Fibroblast of lung (primary cell): ENCODE measurements at regions not wholly inside any gene's neighbourhood (a gene's known extent, or its start where the extent isn't known, plus 50 kb on each side); places are given as distances from the start of the nearest gene placed in this dataset.

Source experiments
- DNase-seq, 2 donors: peaks; one replicate each; pipeline versions ENCODE4 v3.0.0 to v3.0.0-alpha.2; 2010; ENCODE audit warnings: low read depth in 2 of 2
- H2AFZ ChIP-seq: 2 replicates; pipeline ENCODE4 v1.5.1; 2012; ENCODE audit warnings: low read length, control low read depth, inconsistent platforms
- H3K27ac ChIP-seq: 2 replicates; pipeline ENCODE4 v1.5.1; 2011; ENCODE audit warnings: low read length, control low read depth; ENCODE audit not compliant: insufficient read depth
- H3K27me3 ChIP-seq: 2 replicates; pipeline ENCODE4 v1.5.1; 2011; ENCODE audit warnings: mild to moderate bottlenecking, low read length; ENCODE audit not compliant: control insufficient read depth, insufficient read depth
- H3K36me3 ChIP-seq: 2 replicates; pipeline ENCODE4 v1.5.1; 2011; ENCODE audit warnings: low read length; ENCODE audit not compliant: control insufficient read depth, insufficient read depth
- H3K4me1 ChIP-seq: 2 replicates; pipeline ENCODE4 v1.5.1; 2011; ENCODE audit warnings: low read length; ENCODE audit not compliant: control insufficient read depth, insufficient read depth; ENCODE audit errors: extremely low read depth
- H3K4me2 ChIP-seq: 2 replicates; pipeline ENCODE4 v1.5.1; 2011; ENCODE audit warnings: low read length, control low read depth; ENCODE audit not compliant: insufficient read depth; ENCODE audit errors: extremely low read depth
- H3K4me3 ChIP-seq, 4 experiments: fragments of 200-600 bp in 1 of 4; sonication (generic) in 1 of 4; replicated peaks in 1 of 4; 2 replicates each; pipeline ENCODE4 v1.5.1; 2011 to 2016; ENCODE audit warnings: low read length in 4 of 4, low read depth in 3 of 4, mild to moderate bottlenecking in 3 of 4, control low read depth in 2 of 4, inconsistent platforms in 1 of 4, mixed read lengths in 1 of 4; ENCODE audit not compliant: insufficient read depth in 1 of 4; ENCODE audit errors: control extremely low read depth in 1 of 4
- H3K79me2 ChIP-seq: 2 replicates; pipeline ENCODE4 v1.5.1; 2012; ENCODE audit warnings: mild to moderate bottlenecking, low read length, inconsistent platforms; ENCODE audit not compliant: control insufficient read depth, insufficient read depth
- H3K9ac ChIP-seq: 2 replicates; pipeline ENCODE4 v1.5.1; 2011; ENCODE audit warnings: mild to moderate bottlenecking, low read length, control low read depth; ENCODE audit not compliant: insufficient read depth
- H3K9me3 ChIP-seq: 2 replicates; pipeline ENCODE4 v1.5.1; 2012; ENCODE audit warnings: low read depth, low read length; ENCODE audit not compliant: control insufficient read depth, insufficient read depth
- H4K20me1 ChIP-seq: 2 replicates; pipeline ENCODE4 v1.5.1; 2011; ENCODE audit warnings: low read length; ENCODE audit not compliant: control insufficient read depth, insufficient read depth; ENCODE audit errors: extremely low read depth
- CTCF ChIP-seq, 2 donors: IDR thresholded peaks in 1 of 2; conservative IDR thresholded peaks in 1 of 2; 1 replicate in 1 of 2; 2 replicates in 1 of 2; pipeline ENCODE4 v1.5.1; 2011 to 2012; ENCODE audit warnings: low read length in 2 of 2, control low read depth in 1 of 2, inconsistent platforms in 1 of 2, low read depth in 1 of 2, mild to moderate bottlenecking in 1 of 2
- EZH2 ChIP-seq: IDR thresholded peaks from 2 replicates; pipeline ENCODE4 v1.5.1; 2012; ENCODE audit warnings: low read length, control low read depth, mild to moderate bottlenecking; ENCODE audit errors: missing control alignments

GRCh38 chr6:139553916-139554315 lies 179.5 kb upstream of the CITED2 start:
- no peak overlapping the region for H2AFZ ChIP-seq
- H3K9ac ChIP-seq: no peak overlapping the region
- H3K9me3 ChIP-seq: no peaks in the 10 kb centered on the region

GRCh38 chr6:139551376-139551775 lies 176.9 kb upstream of the CITED2 start:
- no peak overlapping the region for H2AFZ ChIP-seq
- H3K4me3 ChIP-seq: no peak overlapping the region
- no peaks in the 10 kb centered on the region for H3K36me3 ChIP-seq
- TF ChIP-seq CTCF (conservative IDR thresholded peaks at IDR 0.05 in 1 of 2, IDR thresholded peaks at IDR 0.05 in 1 of 2; ENCODE audit: low read depth in 1 of 2, low read length in 2 of 2) (no peak), EZH2 (no peak)
- H3K9me3 ChIP-seq: no peaks in the 10 kb centered on the region
- H3K79me2 ChIP-seq: no peaks in the 10 kb centered on the region
- no peaks in the 10 kb centered on the region for H3K27me3 ChIP-seq
- no peak overlapping the region for H3K9ac ChIP-seq
- H3K4me2 ChIP-seq: no peak overlapping the region
- DNase-seq: no peak
- H4K20me1 ChIP-seq: no peaks in the 10 kb centered on the region
- H3K4me1 ChIP-seq: peaks cover 5% of the 10 kb centered on the region
- H3K27ac ChIP-seq: no peak overlapping the region

More at GRCh38 chr6:139553916-139554315, 179.5 kb upstream of the CITED2 start:
- DNase-seq: no peak
- Histone ChIP-seq H3K27me3 (no peaks in the 10 kb centered on the region), H3K27ac (no peak overlapping the region), H3K4me1 (no peaks in the 10 kb centered on the region), H3K4me3 (no peak overlapping the region), H3K36me3 (no peaks in the 10 kb centered on the region), H3K4me2 (no peak overlapping the region), H3K79me2 (no peaks in the 10 kb centered on the region), H4K20me1 (no peaks in the 10 kb centered on the region)
- no peak for TF ChIP-seq EZH2

GRCh38 chr6:139550361-139550760 lies 175.9 kb upstream of the CITED2 start:
- Histone ChIP-seq H3K9ac (no peak overlapping the region), H3K4me3 (no peak overlapping the region), H3K9me3 (no peaks in the 10 kb centered on the region), H4K20me1 (no peaks in the 10 kb centered on the region), H3K4me2 (no peak overlapping the region), H3K79me2 (no peaks in the 10 kb centered on the region), H3K27me3 (no peaks in the 10 kb centered on the region), H3K4me1 (peaks cover 6% of the 10 kb centered on the region), H3K36me3 (no peaks in the 10 kb centered on the region), H2AFZ (no peak overlapping the region), H3K27ac (no peak overlapping the region)
- TF ChIP-seq EZH2 (no peak), CTCF (conservative IDR thresholded peaks at IDR 0.05 in 1 of 2, IDR thresholded peaks at IDR 0.05 in 1 of 2; ENCODE audit: low read depth in 1 of 2, low read length in 2 of 2) (no peak)
- no peak for DNase-seq
